Tibial nerve (tissue), 4 donors: ENCODE measurements at regions not wholly inside any gene's neighbourhood (a gene's known extent, or its start where the extent isn't known, plus 50 kb on each side); places are given as distances from the start of the nearest gene placed in this dataset.

Experiments used
- CTCF ChIP-seq, 5 experiments: fragments of 200-600 bp in 3 of 5; fragments of 450-650 bp in 2 of 5; sonication (generic) in 3 of 5; IDR thresholded peaks; one replicate each; pipeline ENCODE4 v1.5.1; 2016 to 2019; ENCODE audit warnings: antibody characterized with exemption in 5 of 5, mild to moderate bottlenecking in 3 of 5, moderate library complexity in 2 of 5
- EP300 ChIP-seq, 2 donors: sonication (generic); formaldehyde crosslinking; IDR thresholded peaks; one replicate each; pipeline ENCODE4 v1.6.1; 2017; ENCODE audit warnings: antibody characterized with exemption in 2 of 2, mild to moderate bottlenecking in 1 of 2
- POLR2A ChIP-seq, 2 donors: fragments of 450-650 bp; IDR thresholded peaks; one replicate each; pipeline ENCODE4 v1.6.1; 2017; ENCODE audit warnings: antibody characterized with exemption in 2 of 2, mild to moderate bottlenecking in 2 of 2, moderate library complexity in 2 of 2

- TF ChIP-seq EP300 (IDR thresholded peaks at IDR 0.05) (no peak), CTCF (IDR thresholded peaks at IDR 0.05) (no peak), POLR2A (IDR thresholded peaks at IDR 0.05) (no peak)
Observed at GRCh38 chr17:71413935-71414334, 706.9 kb upstream of the SOX9 start.
